Right atrium auricular region (tissue), 2 donors: ENCODE measurements at regions not wholly inside any gene's neighbourhood (a gene's known extent, or its start where the extent isn't known, plus 50 kb on each side); places are given as distances from the start of the nearest gene placed in this dataset.

Experiments
- DNase-seq: peaks from one replicate; pipeline ENCODE4 v3.0.0-alpha.2; 2019; ENCODE audit warnings: low spot score
- H3K27ac ChIP-seq, 2 donors: fragments of 200-600 bp; sonication (generic); 1 replicate in 1 of 2; 2 replicates in 1 of 2; pipeline ENCODE4 v1.5.1; 2016 to 2019
- H3K27me3 ChIP-seq, 2 donors: fragments of 200-600 bp; sonication (generic); one replicate each; pipeline versions ENCODE4 v1.5.1 to v1.6.0; 2017 to 2019
- H3K36me3 ChIP-seq: fragments of 200-600 bp; sonication (generic); one replicate; pipeline ENCODE4 v1.5.1; 2016
- H3K4me1 ChIP-seq, 2 donors: fragments of 200-600 bp; sonication (generic); one replicate each; pipeline versions ENCODE4 v1.5.1 to v1.6.0; 2017 to 2019
- H3K4me3 ChIP-seq, 2 donors: fragments of 200-600 bp; sonication (generic); 1 replicate in 1 of 2; 2 replicates in 1 of 2; pipeline ENCODE4 v1.5.1; 2017 to 2019; ENCODE audit warnings: mild to moderate bottlenecking in 1 of 2, moderate library complexity in 1 of 2
- H3K9me3 ChIP-seq, 2 donors: fragments of 200-600 bp; sonication (generic); one replicate each; pipeline ENCODE4 v1.5.1; 2019
- TF ChIP-seq, protein P1 (sequence below), 2 donors: fragments of 200-600 bp; sonication (generic); IDR thresholded peaks; one replicate each; pipeline ENCODE4 v1.5.1; 2019; ENCODE audit warnings: antibody characterized with exemption in 2 of 2

DNA sequence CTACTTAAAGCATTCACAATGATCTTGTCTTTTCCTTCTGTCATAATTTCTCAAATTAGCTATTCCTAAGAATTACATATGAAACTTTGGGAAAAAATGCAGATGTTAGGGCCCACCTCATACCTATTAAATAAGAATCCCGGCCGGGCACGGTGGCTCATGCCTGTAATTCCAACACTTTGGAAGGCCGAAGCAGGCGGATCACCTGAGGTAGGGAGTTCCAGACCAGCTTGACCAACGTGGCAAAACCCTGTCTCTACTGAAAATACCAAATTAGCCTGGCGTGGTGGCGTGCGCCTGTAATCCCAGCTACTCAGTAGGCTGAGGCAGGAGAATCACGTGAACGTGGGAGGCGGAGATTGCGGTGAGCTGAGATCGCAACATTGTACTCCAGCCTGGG lies 158.4 kb upstream of the TLL1 start:
- TF ChIP-seq, protein P1, sequence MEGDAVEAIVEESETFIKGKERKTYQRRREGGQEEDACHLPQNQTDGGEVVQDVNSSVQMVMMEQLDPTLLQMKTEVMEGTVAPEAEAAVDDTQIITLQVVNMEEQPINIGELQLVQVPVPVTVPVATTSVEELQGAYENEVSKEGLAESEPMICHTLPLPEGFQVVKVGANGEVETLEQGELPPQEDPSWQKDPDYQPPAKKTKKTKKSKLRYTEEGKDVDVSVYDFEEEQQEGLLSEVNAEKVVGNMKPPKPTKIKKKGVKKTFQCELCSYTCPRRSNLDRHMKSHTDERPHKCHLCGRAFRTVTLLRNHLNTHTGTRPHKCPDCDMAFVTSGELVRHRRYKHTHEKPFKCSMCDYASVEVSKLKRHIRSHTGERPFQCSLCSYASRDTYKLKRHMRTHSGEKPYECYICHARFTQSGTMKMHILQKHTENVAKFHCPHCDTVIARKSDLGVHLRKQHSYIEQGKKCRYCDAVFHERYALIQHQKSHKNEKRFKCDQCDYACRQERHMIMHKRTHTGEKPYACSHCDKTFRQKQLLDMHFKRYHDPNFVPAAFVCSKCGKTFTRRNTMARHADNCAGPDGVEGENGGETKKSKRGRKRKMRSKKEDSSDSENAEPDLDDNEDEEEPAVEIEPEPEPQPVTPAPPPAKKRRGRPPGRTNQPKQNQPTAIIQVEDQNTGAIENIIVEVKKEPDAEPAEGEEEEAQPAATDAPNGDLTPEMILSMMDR (IDR thresholded peaks at IDR 0.05) = no peak
- Histone ChIP-seq H3K4me3 (no peak overlapping the region), H3K4me1 (no peaks in the 10 kb centered on the region), H3K36me3 (no peaks in the 10 kb centered on the region), H3K9me3 (no peaks in the 10 kb centered on the region), H3K27me3 (no peaks in the 10 kb centered on the region), H3K27ac (no peak overlapping the region)
- DNase-seq = no peak

DNA sequence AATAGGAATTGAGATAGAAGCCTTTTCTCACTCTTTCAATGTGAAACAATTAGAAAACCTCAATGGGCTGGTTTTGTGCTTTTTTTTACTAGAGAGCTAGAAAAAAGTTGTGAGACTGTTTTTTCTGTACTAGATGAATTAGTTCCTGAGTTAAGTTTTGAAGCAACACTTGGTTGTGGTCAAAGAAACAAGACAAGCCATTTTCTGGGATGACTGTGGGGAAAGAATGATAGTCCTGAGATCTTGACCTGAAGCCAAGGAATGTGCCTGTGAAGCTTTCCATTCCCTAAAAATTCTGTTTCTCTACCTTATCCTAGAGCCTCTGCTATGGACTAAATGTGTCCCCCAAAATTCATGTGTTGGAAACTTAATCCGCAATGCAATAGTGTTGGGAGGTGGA lies 157.8 kb upstream of the TLL1 start:
- H3K4me1 ChIP-seq = no peaks in the 10 kb centered on the region
- H3K27me3 ChIP-seq = no peaks in the 10 kb centered on the region
- no peak for DNase-seq
- no peak overlapping the region for H3K27ac ChIP-seq
- no peak overlapping the region for H3K4me3 ChIP-seq
- no peaks in the 10 kb centered on the region for H3K36me3 ChIP-seq
- H3K9me3 ChIP-seq = no peaks in the 10 kb centered on the region
- TF ChIP-seq, protein P1 (IDR thresholded peaks at IDR 0.05) = no peak

- H3K4me1 ChIP-seq = no peaks in the 10 kb centered on the region
- no peak overlapping the region for H3K27ac ChIP-seq
- no peak overlapping the region for H3K4me3 ChIP-seq
- H3K27me3 ChIP-seq = no peaks in the 10 kb centered on the region
- TF ChIP-seq, protein P1 (IDR thresholded peaks at IDR 0.05) = no peak
- DNase-seq = no peak
- H3K36me3 ChIP-seq = no peaks in the 10 kb centered on the region
- H3K9me3 ChIP-seq = no peaks in the 10 kb centered on the region
Measured at GRCh38 chr4:165715989-165716388, 157.0 kb upstream of the TLL1 start.

- no peaks in the 10 kb centered on the region for H3K27me3 ChIP-seq
- H3K4me1 ChIP-seq = no peaks in the 10 kb centered on the region
Measured at GRCh38 chr4:165716472-165716871, 156.6 kb upstream of the TLL1 start.

GRCh38 chr4:165718660-165719059 lies 154.4 kb upstream of the TLL1 start:
- Histone ChIP-seq H3K27me3 (no peaks in the 10 kb centered on the region), H3K27ac (no peak overlapping the region), H3K4me1 (no peaks in the 10 kb centered on the region), H3K9me3 (no peaks in the 10 kb centered on the region), H3K4me3 (no peak overlapping the region), H3K36me3 (no peaks in the 10 kb centered on the region)
- TF ChIP-seq, protein P1 (IDR thresholded peaks at IDR 0.05) = no peak
- no peak for DNase-seq

More at GRCh38 chr4:165716472-165716871, 156.6 kb upstream of the TLL1 start:
- H3K4me3 ChIP-seq = no peak overlapping the region
- no peak for DNase-seq
- no peaks in the 10 kb centered on the region for H3K9me3 ChIP-seq
- H3K36me3 ChIP-seq = no peaks in the 10 kb centered on the region
- H3K27ac ChIP-seq = no peak overlapping the region
- TF ChIP-seq, protein P1 (IDR thresholded peaks at IDR 0.05) = no peak

DNA sequence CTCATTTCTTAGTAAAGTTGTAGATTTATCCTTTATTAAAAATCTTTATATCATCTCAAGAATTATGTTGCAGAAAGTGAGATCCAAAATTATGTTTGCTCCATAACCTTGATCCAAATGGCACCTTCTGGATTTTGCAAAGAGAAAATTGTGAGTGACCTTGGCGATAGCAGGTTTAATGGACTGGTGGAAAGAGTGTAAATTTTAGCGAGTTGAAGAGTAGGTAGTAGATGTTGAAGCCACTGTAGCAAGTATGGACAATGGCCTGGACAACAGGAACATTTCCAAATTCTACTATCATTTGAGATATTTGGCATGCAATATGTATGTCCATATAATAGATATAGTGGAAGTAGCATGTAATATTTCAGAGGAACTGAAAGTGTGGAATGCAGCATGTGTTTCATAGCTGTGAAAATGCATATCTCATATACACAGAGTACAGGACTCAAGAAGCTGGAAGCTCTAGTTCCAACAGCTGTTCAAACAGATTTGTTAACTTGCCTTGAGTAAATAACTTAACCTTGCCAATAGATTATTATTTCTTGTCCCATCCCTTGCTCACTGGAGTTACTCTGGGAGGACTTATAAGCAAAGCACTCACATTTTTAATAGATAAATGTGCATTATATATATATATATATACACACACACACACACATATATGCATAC lies 152.5 kb upstream of the TLL1 start:
- TF ChIP-seq, protein P1 (IDR thresholded peaks at IDR 0.05) = no peak
- no peak for DNase-seq
- H3K27ac ChIP-seq = no peak overlapping the region
- H3K4me1 ChIP-seq = no peaks in the 10 kb centered on the region
- H3K27me3 ChIP-seq = no peaks in the 10 kb centered on the region
- no peaks in the 10 kb centered on the region for H3K9me3 ChIP-seq
- no peaks in the 10 kb centered on the region for H3K36me3 ChIP-seq
- H3K4me3 ChIP-seq = no peak overlapping the region
